ENCODE measurements at regions not wholly inside any gene's neighbourhood (a gene's known extent, or its start where the extent isn't known, plus 50 kb on each side); places are given as distances from the start of the nearest gene placed in this dataset.

DNA sequence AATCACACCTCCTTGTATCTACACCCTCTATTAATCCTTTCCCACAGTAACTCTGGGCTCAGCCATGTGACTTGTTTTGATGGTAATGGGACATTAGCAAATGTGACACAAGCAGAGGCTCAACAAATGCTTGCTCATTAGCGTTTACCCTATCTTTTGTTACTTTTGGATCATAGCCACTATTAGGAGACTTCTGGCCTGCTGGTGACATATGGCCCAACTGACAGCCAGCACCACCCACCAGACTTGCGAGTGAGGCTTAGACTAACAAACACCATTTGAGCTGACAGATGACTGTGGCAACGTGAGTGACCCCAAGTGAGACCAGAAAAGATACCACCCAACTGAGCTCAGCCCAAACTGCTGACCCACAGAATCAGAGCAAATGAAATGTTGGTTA, 154.1 kb downstream of the OLFM4 start:
- Mint-ChIP-seq H3K4me3 (no peak overlapping the region), H3K27me3 (ENCODE audit: low read depth) (no peaks in the 10 kb centered on the region), H3K27ac (no peak overlapping the region), H3K36me3 (ENCODE audit: insufficient read depth in 1 of 3, low read depth in 3 of 3) (peaks cover 0 to 7% (median 5%) of the 10 kb centered on the region in 3 experiments; a peak in 1 of 7 replicates), H3K9me3 (peaks cover 6 to 8% of the 10 kb centered on the region in 2 experiments; a peak in 4 of 5 replicates), H3K4me1 (no peaks in the 10 kb centered on the region)
- no CpG with 5 or more reads among the region's 3 CpGs for WGBS (ENCODE audit: extremely low coverage, insufficient read length, low lambda C conversion rate)
- no peak overlapping the region for H4K5ac ChIP-seq (ENCODE audit: insufficient read length, low read depth, low read length)
- no peaks in the 10 kb centered on the region for H3K9me3 ChIP-seq (ENCODE audit: control insufficient read depth, low read depth, low read length)
- no peak overlapping the region for H2BK15ac ChIP-seq (ENCODE audit: low read depth, low read length)
- no peak for DNase-seq
- no peak overlapping the region for H2AFZ ChIP-seq (ENCODE audit: low read length)
- H2BK5ac ChIP-seq (ENCODE audit: insufficient read length, low read length) = no peak overlapping the region
- no peaks in the 10 kb centered on the region for H3K23me2 ChIP-seq (ENCODE audit: insufficient read length, low read depth, low read length, poor library complexity, severe bottlenecking)
- no peaks in the 10 kb centered on the region for H3K27me3 ChIP-seq (ENCODE audit: insufficient read depth, low read length)
- no peak overlapping the region for H2BK20ac ChIP-seq (ENCODE audit: low read depth, low read length, poor library complexity, severe bottlenecking)
- H3K56ac ChIP-seq (ENCODE audit: insufficient read length, low read depth, low read length) = no peak overlapping the region
- H3T11ph ChIP-seq (ENCODE audit: low read length) = no peak overlapping the region
- no peaks in the 10 kb centered on the region for H3K4me1 ChIP-seq (ENCODE audit: insufficient read depth, low read length)
- H3K79me1 ChIP-seq (ENCODE audit: insufficient read depth, low read depth, low read length, poor library complexity, severe bottlenecking) = no peaks in the 10 kb centered on the region
- no peak overlapping the region for H3K9ac ChIP-seq (ENCODE audit: extremely low read depth, insufficient read length, low read length)
- H3K79me2 ChIP-seq (ENCODE audit: insufficient read depth, low read length) = no peaks in the 10 kb centered on the region
- no peak overlapping the region for H2BK120ac ChIP-seq (ENCODE audit: low read depth, low read length, poor library complexity, severe bottlenecking)
- no peak overlapping the region for H4K91ac ChIP-seq (ENCODE audit: insufficient read length, low read depth, low read length)
- TF ChIP-seq, protein P1, sequence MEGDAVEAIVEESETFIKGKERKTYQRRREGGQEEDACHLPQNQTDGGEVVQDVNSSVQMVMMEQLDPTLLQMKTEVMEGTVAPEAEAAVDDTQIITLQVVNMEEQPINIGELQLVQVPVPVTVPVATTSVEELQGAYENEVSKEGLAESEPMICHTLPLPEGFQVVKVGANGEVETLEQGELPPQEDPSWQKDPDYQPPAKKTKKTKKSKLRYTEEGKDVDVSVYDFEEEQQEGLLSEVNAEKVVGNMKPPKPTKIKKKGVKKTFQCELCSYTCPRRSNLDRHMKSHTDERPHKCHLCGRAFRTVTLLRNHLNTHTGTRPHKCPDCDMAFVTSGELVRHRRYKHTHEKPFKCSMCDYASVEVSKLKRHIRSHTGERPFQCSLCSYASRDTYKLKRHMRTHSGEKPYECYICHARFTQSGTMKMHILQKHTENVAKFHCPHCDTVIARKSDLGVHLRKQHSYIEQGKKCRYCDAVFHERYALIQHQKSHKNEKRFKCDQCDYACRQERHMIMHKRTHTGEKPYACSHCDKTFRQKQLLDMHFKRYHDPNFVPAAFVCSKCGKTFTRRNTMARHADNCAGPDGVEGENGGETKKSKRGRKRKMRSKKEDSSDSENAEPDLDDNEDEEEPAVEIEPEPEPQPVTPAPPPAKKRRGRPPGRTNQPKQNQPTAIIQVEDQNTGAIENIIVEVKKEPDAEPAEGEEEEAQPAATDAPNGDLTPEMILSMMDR (conservative IDR thresholded peaks at IDR 0.05) = no peak
- no peak overlapping the region for H3K4me2 ChIP-seq (ENCODE audit: insufficient read depth, insufficient read length, low read length)
- H3K4ac ChIP-seq (ENCODE audit: low read depth, low read length) = no peak overlapping the region
- no peak overlapping the region for H3K18ac ChIP-seq (ENCODE audit: insufficient read length, low read depth, low read length)
- H2AK5ac ChIP-seq (ENCODE audit: insufficient read length, low read length) = no peak overlapping the region
- no peak overlapping the region for H3K27ac ChIP-seq (ENCODE audit: insufficient read length, low read depth, low read length)
- H2BK12ac ChIP-seq (ENCODE audit: insufficient read length, low read depth, low read length) = no peak overlapping the region
- no peak overlapping the region for H3K14ac ChIP-seq (ENCODE audit: insufficient read depth, low read length)
- H4K8ac ChIP-seq (replicated peaks; ENCODE audit: insufficient read length, low read depth, low read length) = no peak overlapping the region
- no peak overlapping the region for H3K23ac ChIP-seq (ENCODE audit: insufficient read length, low read depth, low read length)
- no peaks in the 10 kb centered on the region for H4K20me1 ChIP-seq (ENCODE audit: control insufficient read depth, insufficient read depth, insufficient read length)

Data from H9 (cell line).